Duodenal mucosa (tissue), 2 donors: ENCODE measurements at regions not wholly inside any gene's neighbourhood (a gene's known extent, or its start where the extent isn't known, plus 50 kb on each side); places are given as distances from the start of the nearest gene placed in this dataset.

Source experiments
- H3K27ac ChIP-seq: one replicate; pipeline ENCODE4 v1.7.0; 2013; ENCODE audit warnings: low read depth, low read length
- H3K27me3 ChIP-seq, 2 donors: one replicate each; pipeline ENCODE4 v1.7.0; 2013; ENCODE audit warnings: low read length in 2 of 2, control low read depth in 1 of 2; ENCODE audit not compliant: insufficient read depth in 2 of 2, control insufficient read depth in 1 of 2
- H3K36me3 ChIP-seq, 2 donors: one replicate each; pipeline ENCODE4 v1.7.0; 2013; ENCODE audit warnings: low read length in 2 of 2, control low read depth in 1 of 2; ENCODE audit not compliant: insufficient read depth in 2 of 2, control insufficient read depth in 1 of 2
- H3K4me1 ChIP-seq, 2 donors: one replicate each; pipeline ENCODE4 v1.7.0; 2013; ENCODE audit warnings: low read length in 2 of 2, control low read depth in 1 of 2; ENCODE audit not compliant: insufficient read depth in 2 of 2, control insufficient read depth in 1 of 2
- H3K4me3 ChIP-seq, 2 donors: one replicate each; pipeline ENCODE4 v1.7.0; 2013; ENCODE audit warnings: low read length in 2 of 2, low read depth in 1 of 2
- H3K9ac ChIP-seq, 2 donors: one replicate each; pipeline ENCODE4 v1.7.0; 2013; ENCODE audit warnings: low read length in 2 of 2, low read depth in 1 of 2
- H3K9me3 ChIP-seq, 2 donors: one replicate each; pipeline ENCODE4 v1.7.0; 2013; ENCODE audit warnings: low read length in 2 of 2, control low read depth in 1 of 2; ENCODE audit not compliant: control insufficient read depth in 1 of 2

- H3K4me1 ChIP-seq: no peaks in the 10 kb centered on the region
- no peak overlapping the region for H3K4me3 ChIP-seq
- H3K9ac ChIP-seq: no peak overlapping the region
- no peaks in the 10 kb centered on the region for H3K27me3 ChIP-seq
- H3K27ac ChIP-seq: no peak overlapping the region
- H3K36me3 ChIP-seq: no peaks in the 10 kb centered on the region
- H3K9me3 ChIP-seq: peaks cover 4 to 6% of the 10 kb centered on the region in 2 donors
Measured at GRCh38 chr14:99078426-99078825, 193.6 kb downstream of the BCL11B start.

- Histone ChIP-seq H3K9ac (no peak overlapping the region), H3K9me3 (peaks cover 4 to 6% of the 10 kb centered on the region in 2 donors), H3K36me3 (no peaks in the 10 kb centered on the region), H3K4me1 (no peaks in the 10 kb centered on the region), H3K4me3 (no peak overlapping the region), H3K27me3 (no peaks in the 10 kb centered on the region), H3K27ac (no peak overlapping the region)
Measured at GRCh38 chr14:99079061-99079727, 192.8 kb downstream of the BCL11B start.

DNA sequence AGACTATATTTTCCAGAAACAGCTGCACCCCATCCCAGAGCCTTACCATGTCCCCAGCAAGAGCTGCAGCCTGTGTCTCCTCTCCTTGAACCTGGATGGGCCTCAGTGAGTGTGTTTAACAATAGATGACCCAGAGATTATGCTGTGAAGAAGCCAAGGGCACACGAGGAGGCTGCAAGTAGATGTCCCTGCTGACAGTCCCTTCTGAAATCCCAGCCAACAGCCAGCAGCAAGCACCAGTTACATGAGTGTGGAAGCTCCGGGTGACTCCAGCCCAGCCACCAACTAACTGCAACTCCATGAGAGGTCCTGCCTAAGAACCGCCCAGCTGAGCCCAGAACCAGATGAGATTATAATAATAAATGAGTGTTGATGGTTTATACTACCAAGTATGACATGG is 191.7 kb downstream of the BCL11B start:
- Histone ChIP-seq H3K9ac (no peak overlapping the region), H3K4me3 (no peak overlapping the region), H3K9me3 (peaks cover 4 to 6% of the 10 kb centered on the region in 2 donors), H3K27me3 (no peaks in the 10 kb centered on the region), H3K27ac (no peak overlapping the region), H3K4me1 (no peaks in the 10 kb centered on the region), H3K36me3 (no peaks in the 10 kb centered on the region)

DNA sequence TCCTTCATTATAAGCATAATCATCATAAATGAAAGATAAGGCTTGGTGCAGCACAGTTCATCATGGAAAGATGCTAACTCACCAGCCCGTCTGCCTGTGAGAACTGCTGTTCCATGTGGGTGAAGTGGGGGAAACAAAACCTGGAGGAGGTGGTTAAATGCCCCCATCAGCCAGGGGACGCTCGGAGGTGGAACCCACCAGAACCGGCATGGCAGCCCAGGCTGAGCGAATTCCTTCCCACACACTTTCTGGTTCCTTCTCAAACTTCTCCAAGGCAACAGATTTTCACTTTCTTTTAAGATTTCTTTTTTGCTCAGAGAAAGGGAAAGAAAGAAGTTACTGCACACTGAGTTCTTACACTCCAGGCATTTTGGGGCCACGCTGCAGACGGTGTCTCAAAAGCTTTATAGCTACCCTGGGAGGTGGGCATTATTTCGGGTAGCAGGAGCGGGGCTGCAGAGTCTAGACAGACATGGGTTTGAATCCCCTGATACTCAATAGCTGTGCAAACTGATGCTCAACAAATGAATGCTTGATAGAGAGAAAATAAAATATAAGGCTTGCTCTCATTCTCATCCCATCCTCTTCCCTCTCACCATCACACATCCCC is 190.7 kb downstream of the BCL11B start:
- H3K4me3 ChIP-seq: no peak overlapping the region
- H3K27me3 ChIP-seq: no peaks in the 10 kb centered on the region
- H3K9ac ChIP-seq: no peak overlapping the region
- H3K36me3 ChIP-seq: no peaks in the 10 kb centered on the region
- H3K9me3 ChIP-seq: peaks cover 4 to 6% of the 10 kb centered on the region in 2 donors
- H3K4me1 ChIP-seq: no peaks in the 10 kb centered on the region
- H3K27ac ChIP-seq: no peak overlapping the region

DNA sequence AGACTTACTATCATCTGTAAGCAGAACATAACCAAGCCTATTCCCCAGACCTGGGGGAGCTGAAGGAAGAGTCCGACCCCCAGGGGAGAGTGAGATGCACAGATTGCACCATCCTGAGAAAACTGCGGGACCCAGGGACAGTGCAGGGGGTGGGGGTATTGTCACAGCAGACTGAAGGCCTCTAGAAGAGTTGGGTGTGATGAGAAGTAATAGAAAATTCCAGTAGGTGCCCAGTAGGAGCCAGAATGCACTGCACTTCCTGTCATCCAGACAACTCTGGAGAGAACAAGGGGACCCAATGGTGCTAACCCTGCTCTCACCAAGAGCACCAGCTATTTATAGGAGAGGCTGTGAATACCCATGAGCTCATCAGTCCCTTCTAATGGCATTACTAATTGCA is 190.1 kb downstream of the BCL11B start:
- Histone ChIP-seq H3K4me1 (no peaks in the 10 kb centered on the region), H3K9me3 (peaks cover 4 to 6% of the 10 kb centered on the region in 2 donors), H3K9ac (no peak overlapping the region), H3K27me3 (no peaks in the 10 kb centered on the region), H3K27ac (no peak overlapping the region), H3K36me3 (no peaks in the 10 kb centered on the region), H3K4me3 (no peak overlapping the region)

GRCh38 chr14:99093532-99094517 is 178.2 kb downstream of the BCL11B start:
- no peak overlapping the region for H3K9ac ChIP-seq
- no peaks in the 10 kb centered on the region for H3K4me1 ChIP-seq
- no peaks in the 10 kb centered on the region for H3K27me3 ChIP-seq
- no peak overlapping the region for H3K27ac ChIP-seq
- no peaks in the 10 kb centered on the region for H3K9me3 ChIP-seq
- H3K36me3 ChIP-seq: no peaks in the 10 kb centered on the region
- H3K4me3 ChIP-seq: no peak overlapping the region

GRCh38 chr14:99094901-99095300 is 177.1 kb downstream of the BCL11B start:
- H3K9ac ChIP-seq: no peak overlapping the region
- no peaks in the 10 kb centered on the region for H3K27me3 ChIP-seq
- H3K4me1 ChIP-seq: no peaks in the 10 kb centered on the region
- H3K27ac ChIP-seq: no peak overlapping the region
- H3K4me3 ChIP-seq: no peak overlapping the region
- H3K9me3 ChIP-seq: no peaks in the 10 kb centered on the region
- no peaks in the 10 kb centered on the region for H3K36me3 ChIP-seq

- no peaks in the 10 kb centered on the region for H3K27me3 ChIP-seq
- H3K36me3 ChIP-seq: no peaks in the 10 kb centered on the region
- H3K27ac ChIP-seq: no peak overlapping the region
- no peaks in the 10 kb centered on the region for H3K4me1 ChIP-seq
- no peaks in the 10 kb centered on the region for H3K9me3 ChIP-seq
- H3K9ac ChIP-seq: no peak overlapping the region
- no peak overlapping the region for H3K4me3 ChIP-seq
Measured at GRCh38 chr14:99095369-99095768, 176.6 kb downstream of the BCL11B start.

DNA sequence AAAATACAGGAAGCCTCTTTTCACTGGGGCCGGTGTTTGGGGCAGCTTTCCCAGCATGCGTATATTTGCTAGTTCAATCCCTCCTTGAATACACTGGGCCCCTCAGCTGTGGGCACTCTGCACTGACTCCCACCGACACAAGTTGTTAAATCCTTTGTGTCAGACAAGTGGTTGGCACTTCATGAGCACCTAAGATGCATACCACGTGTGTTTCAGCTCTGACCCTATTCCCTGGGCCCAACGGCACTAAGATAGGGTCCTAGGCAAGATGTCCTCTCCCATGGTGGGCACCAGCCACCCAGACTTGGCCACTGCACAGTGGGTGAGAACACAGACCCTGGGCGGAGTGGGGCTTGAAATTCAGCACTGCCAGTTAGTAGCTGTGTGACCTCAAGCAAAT is 173.8 kb downstream of the BCL11B start:
- no peak overlapping the region for H3K27ac ChIP-seq
- H3K4me1 ChIP-seq: no peaks in the 10 kb centered on the region
- H3K4me3 ChIP-seq: no peak overlapping the region
- no peaks in the 10 kb centered on the region for H3K9me3 ChIP-seq
- no peaks in the 10 kb centered on the region for H3K36me3 ChIP-seq
- H3K27me3 ChIP-seq: no peaks in the 10 kb centered on the region
- no peak overlapping the region for H3K9ac ChIP-seq
